ENCODE measurements at regions not wholly inside any gene's neighbourhood (a gene's known extent, or its start where the extent isn't known, plus 50 kb on each side); places are given as distances from the start of the nearest gene placed in this dataset.

DNA sequence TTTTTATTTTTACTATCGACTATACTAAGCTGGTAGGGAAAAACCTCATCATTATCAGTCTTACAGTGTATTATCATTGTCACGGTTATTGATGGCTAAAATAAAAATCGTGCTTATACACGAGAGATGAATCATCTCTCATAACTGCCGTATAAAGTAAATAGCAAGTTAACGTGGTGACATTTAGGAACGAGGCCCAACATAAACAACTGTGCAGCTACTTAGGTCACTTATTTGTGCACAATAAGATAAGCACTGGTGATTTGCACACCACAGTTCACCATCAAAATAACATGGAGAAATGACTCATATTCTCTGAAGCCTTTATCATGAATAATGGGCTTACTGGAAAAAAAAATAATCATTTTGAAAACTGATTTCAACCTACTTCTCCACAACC, 482.0 kb upstream of the TENM3 start:
- Histone ChIP-seq H4K20me1 (ENCODE audit: insufficient read depth, low read length) (no peaks in the 10 kb centered on the region), H3K36me3 (ENCODE audit: insufficient read depth, low read length) (no peaks in the 10 kb centered on the region), H3K79me2 (ENCODE audit: insufficient read depth, low read length) (no peaks in the 10 kb centered on the region), H2AFZ (ENCODE audit: low read length) (no peak overlapping the region), H3K9me3 (ENCODE audit: low read depth, low read length) (no peaks in the 10 kb centered on the region), H3K4me2 (ENCODE audit: insufficient read depth, low read length) (no peak overlapping the region), H3K4me1 (ENCODE audit: insufficient read depth, low read length) (peaks cover 16% of the 10 kb centered on the region), H3K27ac (ENCODE audit: low read depth, low read length) (no peak overlapping the region), H3K27me3 (ENCODE audit: insufficient read depth, low read length) (no peaks in the 10 kb centered on the region), H3K4me3 (ENCODE audit: insufficient read depth, low read length) (no peak overlapping the region)
- DNase-seq (ENCODE audit: insufficient read length, low spot score, missing footprints), result peak; percentile 29
- TF ChIP-seq, protein P1, sequence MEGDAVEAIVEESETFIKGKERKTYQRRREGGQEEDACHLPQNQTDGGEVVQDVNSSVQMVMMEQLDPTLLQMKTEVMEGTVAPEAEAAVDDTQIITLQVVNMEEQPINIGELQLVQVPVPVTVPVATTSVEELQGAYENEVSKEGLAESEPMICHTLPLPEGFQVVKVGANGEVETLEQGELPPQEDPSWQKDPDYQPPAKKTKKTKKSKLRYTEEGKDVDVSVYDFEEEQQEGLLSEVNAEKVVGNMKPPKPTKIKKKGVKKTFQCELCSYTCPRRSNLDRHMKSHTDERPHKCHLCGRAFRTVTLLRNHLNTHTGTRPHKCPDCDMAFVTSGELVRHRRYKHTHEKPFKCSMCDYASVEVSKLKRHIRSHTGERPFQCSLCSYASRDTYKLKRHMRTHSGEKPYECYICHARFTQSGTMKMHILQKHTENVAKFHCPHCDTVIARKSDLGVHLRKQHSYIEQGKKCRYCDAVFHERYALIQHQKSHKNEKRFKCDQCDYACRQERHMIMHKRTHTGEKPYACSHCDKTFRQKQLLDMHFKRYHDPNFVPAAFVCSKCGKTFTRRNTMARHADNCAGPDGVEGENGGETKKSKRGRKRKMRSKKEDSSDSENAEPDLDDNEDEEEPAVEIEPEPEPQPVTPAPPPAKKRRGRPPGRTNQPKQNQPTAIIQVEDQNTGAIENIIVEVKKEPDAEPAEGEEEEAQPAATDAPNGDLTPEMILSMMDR (IDR thresholded peaks at IDR 0.05; ENCODE audit: extremely low read depth, low read depth, low read length), result no peak

DNA sequence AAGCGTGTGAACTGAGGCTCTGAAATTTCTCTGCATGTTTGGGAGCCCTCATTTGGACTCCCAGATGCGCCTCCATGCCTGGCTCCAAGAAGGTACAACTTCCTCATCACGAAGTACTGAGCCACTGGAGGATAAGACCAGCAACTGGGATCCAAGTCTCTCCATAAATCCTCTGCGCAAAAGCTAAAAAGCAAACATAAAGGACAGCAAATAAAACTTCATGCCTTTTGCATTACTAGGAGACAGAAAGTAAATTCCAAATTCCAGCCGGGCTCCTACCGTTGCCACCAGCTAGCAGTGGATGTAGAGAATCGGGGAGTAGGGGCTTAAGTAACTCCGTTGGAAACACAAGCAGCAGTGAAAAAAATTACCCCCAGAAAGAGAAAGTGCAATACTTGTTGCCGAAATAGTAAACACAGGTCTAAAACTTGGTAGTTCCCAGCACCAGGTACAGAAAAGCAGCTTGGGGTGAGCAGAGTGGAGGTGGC, 477.1 kb upstream of the TENM3 start:
- Histone ChIP-seq H2AFZ (ENCODE audit: low read length) (peak overlapping the region; percentile 91), H3K27me3 (ENCODE audit: insufficient read depth, low read length) (no peaks in the 10 kb centered on the region), H3K36me3 (ENCODE audit: insufficient read depth, low read length) (no peaks in the 10 kb centered on the region), H3K4me2 (ENCODE audit: insufficient read depth, low read length) (peak overlapping the region; percentile 91), H3K9me3 (ENCODE audit: low read depth, low read length) (no peaks in the 10 kb centered on the region), H4K20me1 (ENCODE audit: insufficient read depth, low read length) (no peaks in the 10 kb centered on the region), H3K79me2 (ENCODE audit: insufficient read depth, low read length) (no peaks in the 10 kb centered on the region), H3K27ac (ENCODE audit: low read depth, low read length) (peak overlapping the region; percentile 57), H3K4me3 (ENCODE audit: insufficient read depth, low read length) (peak overlapping the region; percentile 68), H3K4me1 (ENCODE audit: insufficient read depth, low read length) (peaks cover 17% of the 10 kb centered on the region)
- TF ChIP-seq, protein P1 (IDR thresholded peaks at IDR 0.05; ENCODE audit: extremely low read depth, low read depth, low read length), result no peak
- peak; percentile 73 for DNase-seq (ENCODE audit: insufficient read length, low spot score, missing footprints)

DNA sequence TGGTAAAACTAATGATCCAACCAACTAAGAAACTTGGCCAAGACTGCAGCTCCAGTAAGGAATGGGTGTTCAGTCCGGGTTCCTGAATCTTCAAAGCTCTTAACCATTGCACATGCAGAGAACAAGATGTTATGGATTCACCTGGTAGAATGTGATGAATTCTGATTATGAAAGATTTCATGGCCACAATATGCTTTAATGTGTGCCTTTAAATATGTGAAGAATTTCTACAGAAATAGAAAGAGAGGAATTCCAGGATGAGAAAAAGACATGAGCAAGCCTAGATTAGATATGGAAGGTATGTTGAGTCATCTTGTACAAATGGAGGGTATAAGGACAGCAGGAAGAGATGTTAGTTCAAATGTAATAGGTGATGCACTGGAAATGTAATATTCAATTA, 472.2 kb upstream of the TENM3 start:
- TF ChIP-seq, protein P1 (IDR thresholded peaks at IDR 0.05; ENCODE audit: extremely low read depth, low read depth, low read length), result no peak
- Histone ChIP-seq H3K36me3 (ENCODE audit: insufficient read depth, low read length) (no peaks in the 10 kb centered on the region), H3K4me2 (ENCODE audit: insufficient read depth, low read length) (no peak overlapping the region), H2AFZ (ENCODE audit: low read length) (no peak overlapping the region), H3K27me3 (ENCODE audit: insufficient read depth, low read length) (no peaks in the 10 kb centered on the region), H3K79me2 (ENCODE audit: insufficient read depth, low read length) (no peaks in the 10 kb centered on the region), H3K27ac (ENCODE audit: low read depth, low read length) (no peak overlapping the region), H3K4me1 (ENCODE audit: insufficient read depth, low read length) (peaks cover 6% of the 10 kb centered on the region), H3K4me3 (ENCODE audit: insufficient read depth, low read length) (no peak overlapping the region), H4K20me1 (ENCODE audit: insufficient read depth, low read length) (no peaks in the 10 kb centered on the region), H3K9me3 (ENCODE audit: low read depth, low read length) (no peaks in the 10 kb centered on the region)
- DNase-seq (ENCODE audit: insufficient read length, low spot score, missing footprints), result no peak

DNA sequence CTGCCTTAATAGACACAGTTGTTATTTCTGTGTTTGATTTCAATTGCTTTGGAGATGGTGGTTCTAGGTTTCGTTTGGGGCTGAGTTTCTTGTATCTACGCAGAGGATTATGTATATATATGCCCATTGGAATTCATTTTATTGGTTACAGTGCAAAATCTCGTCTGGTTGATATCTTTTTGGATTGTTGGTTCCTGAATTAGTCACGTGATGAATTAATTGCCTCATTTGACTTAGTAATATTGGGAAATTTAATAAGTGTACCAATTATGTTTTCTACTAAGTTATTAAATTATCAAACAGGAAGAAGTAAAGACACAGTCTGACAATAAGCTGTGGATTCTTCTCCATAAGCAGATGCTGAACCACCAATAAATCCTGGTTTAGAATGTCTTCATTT, 467.9 kb upstream of the TENM3 start:
- Histone ChIP-seq H3K9me3 (ENCODE audit: low read depth, low read length) (no peaks in the 10 kb centered on the region), H2AFZ (ENCODE audit: low read length) (no peak overlapping the region), H4K20me1 (ENCODE audit: insufficient read depth, low read length) (no peaks in the 10 kb centered on the region), H3K4me2 (ENCODE audit: insufficient read depth, low read length) (no peak overlapping the region), H3K4me1 (ENCODE audit: insufficient read depth, low read length) (no peaks in the 10 kb centered on the region), H3K4me3 (ENCODE audit: insufficient read depth, low read length) (no peak overlapping the region), H3K36me3 (ENCODE audit: insufficient read depth, low read length) (no peaks in the 10 kb centered on the region), H3K27me3 (ENCODE audit: insufficient read depth, low read length) (no peaks in the 10 kb centered on the region), H3K27ac (ENCODE audit: low read depth, low read length) (no peak overlapping the region), H3K79me2 (ENCODE audit: insufficient read depth, low read length) (no peaks in the 10 kb centered on the region)
- TF ChIP-seq, protein P1 (IDR thresholded peaks at IDR 0.05; ENCODE audit: extremely low read depth, low read depth, low read length), result no peak
- DNase-seq (ENCODE audit: insufficient read length, low spot score, missing footprints), result no peak
